Forelimb muscle (tissue), 1 donor: ENCODE measurements at regions not wholly inside any gene's neighbourhood (a gene's known extent, or its start where the extent isn't known, plus 50 kb on each side); places are given as distances from the start of the nearest gene placed in this dataset.
"Not testable (repeated sequence)": the region's sequence is repeated elsewhere in the genome, so short reads cannot be mapped to it uniquely, and the experiment has no call there.

Experiments
- DNase-seq: peaks from one replicate; pipeline ENCODE4 v3.0.0-alpha.2; 2013; ENCODE audit warnings: low read depth

GRCh38 chr14:52202151-52202550, 65.3 kb upstream of the PTGDR start:
- DNase-seq, result no peak

GRCh38 chr14:52190337-52190931, 77.1 kb upstream of the PTGDR start:
- no peak for DNase-seq

DNA sequence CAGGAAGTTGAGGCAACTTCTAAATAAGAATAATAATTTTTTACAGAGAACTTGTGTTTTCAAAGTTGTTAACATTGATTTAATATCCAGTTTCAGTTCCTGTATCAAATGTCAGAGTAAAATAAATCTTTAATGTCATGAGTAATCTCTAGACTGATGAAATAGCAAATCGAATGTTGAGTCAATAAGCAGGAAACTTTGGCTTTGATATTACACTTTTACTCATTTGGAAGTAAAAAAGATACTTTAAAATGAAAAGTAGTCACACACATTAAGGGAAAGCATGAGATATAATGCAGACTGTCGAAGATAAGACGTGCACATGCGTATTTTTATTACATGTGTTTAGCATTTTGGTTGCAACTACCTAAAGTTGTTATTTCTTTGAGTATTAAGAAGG, 78.2 kb upstream of the PTGDR start:
- no peak for DNase-seq

DNA sequence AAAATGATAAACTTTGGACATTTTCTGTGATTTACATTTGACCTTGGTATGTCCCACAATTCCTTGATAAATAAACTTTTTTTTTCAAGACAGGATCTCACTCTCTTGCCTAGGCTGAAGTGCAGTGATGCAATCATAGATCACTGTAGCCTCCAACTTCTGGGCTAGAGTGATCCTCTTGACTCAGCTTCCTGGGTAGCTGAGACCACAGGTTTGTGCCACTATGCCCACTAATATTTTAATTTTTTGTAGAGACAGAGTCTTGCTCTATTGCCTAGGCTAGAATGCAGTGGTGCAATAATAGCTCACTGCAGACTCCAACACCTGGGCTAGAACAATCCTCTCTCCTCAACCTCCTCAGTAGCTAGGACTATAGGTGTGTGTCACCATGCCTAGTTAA, 79.1 kb upstream of the PTGDR start:
- DNase-seq, result no peak

GRCh38 chr14:52185178-52185577, 82.3 kb upstream of the PTGDR start:
- no peak for DNase-seq

- DNase-seq, result no peak
Measured at GRCh38 chr14:52182853-52183252, 84.6 kb upstream of the PTGDR start.

- no peak for DNase-seq
Measured at GRCh38 chr14:52179141-52179790, 88.2 kb upstream of the PTGDR start.

DNA sequence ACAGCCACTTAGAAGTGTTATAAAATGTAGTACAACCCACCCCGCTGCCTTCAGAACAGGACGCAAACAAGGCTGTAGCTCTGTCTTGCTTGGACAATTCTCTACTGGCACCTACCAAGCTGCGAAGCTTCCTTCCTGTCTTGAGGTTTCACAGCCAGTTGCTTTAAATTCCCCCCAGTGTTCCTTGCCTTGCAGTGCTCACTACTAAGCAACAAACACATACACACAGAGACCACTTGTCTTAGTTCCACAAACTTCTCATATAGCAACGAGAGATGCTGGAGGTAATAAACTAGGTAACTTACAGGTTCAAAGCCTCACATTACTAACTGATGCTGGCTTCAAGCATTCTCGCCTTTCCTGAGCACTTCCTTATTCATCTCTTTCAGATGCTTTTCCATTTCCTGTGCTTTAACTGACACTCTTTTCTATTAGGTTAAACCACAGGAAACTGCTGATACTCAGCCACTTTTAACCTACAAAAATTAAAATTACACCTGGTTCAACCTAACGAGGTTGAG, 91.5 kb upstream of the PTGDR start:
- no peak for DNase-seq

DNA sequence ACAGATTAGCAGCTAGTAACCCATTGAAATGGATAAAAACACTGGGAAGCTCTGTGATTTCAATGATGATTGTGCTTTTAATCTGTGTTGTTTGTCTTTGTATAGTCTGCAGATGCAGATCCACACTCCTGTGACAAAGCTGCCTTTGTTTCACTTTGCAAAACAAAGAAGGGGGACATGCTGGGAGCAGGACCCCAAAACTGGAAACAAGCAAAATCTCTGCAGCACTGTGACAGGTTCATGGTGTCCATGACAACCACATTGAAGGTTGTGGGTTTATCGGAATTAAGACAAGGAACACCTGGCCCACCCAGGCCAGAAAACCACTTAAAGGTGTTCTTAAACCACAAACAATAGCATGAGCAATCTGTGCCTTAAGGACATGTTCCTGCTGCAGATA, 95.6 kb upstream of the PTGDR start:
- DNase-seq, result not testable (repeated sequence)

DNA sequence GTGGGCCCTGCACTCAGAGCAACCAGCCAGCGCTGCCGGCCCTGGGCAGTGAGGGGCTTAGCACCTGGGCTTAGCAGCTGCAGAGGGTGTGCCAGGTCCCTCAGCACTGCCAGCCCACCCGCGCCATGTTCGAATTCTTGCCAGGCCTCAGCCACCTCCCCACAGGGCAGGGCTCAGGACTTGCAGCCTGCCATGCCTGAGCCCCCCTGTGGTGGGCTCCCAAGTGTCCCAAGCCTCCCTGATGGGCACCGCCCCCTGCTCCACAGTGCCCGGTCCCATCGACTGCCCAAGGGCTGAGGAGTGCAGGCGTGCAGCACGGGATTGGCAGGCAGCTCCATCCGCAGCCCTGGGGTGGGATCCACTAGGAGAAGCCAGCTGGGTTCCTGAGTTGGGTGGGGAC, 98.0 kb upstream of the NID2 start:
- DNase-seq, result no peak

- DNase-seq, result no peak
Measured at GRCh38 chr14:52155651-52156213, 86.9 kb upstream of the NID2 start.

DNA sequence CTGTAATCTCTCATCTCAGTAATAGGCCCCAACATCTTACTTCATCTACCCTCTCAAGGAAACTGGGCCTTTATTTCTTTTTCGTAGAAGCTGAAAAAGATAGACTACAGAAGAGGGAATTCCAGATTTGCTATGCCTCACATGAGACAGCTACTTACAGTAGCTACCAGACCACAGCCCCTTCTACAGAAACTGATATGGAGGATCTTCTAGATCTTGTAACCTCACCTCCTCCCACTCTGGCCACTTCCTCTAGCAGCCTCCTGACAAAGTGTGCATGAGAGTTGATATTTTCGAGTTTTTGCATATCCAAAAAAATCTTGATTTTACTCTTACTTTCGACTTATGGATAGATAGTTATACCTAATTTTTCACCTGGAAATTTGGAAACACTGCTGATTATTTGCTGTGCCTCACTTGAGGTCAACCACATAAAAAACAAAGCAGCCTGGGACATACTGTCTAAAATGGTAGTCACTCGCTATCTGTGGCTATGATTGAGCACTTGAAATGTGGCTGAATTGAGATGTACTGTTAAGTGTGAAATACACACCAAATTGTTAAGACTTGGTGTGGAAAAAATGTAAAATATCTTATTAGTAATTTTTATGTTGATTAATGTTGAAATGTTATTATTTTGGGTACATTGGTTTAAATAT, 86.3 kb upstream of the NID2 start:
- no peak for DNase-seq

DNA sequence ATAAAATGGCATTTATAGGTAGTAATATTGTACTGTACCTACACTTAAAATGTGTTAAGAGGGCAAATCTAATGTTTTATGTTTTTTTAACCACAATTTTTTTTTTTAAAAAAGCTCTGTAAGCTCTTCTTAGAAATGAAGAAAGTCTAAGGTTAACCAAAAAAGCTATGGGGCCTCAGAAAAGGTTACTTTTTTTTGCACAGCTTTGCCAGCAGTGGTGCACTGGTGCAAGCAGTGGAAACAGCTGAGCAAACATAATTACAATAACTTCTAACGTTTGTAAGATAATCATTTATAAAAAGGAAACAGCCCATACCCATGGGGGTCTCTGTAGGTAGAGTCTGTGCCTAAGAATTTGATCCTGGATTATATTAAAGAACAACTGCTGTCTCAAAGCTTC, 85.1 kb upstream of the NID2 start:
- DNase-seq, result no peak

- DNase-seq, result no peak
Measured at GRCh38 chr14:52150162-52150561, 81.3 kb upstream of the NID2 start.

- DNase-seq, result no peak
Measured at GRCh38 chr14:52148371-52148770, 79.5 kb upstream of the NID2 start.

DNA sequence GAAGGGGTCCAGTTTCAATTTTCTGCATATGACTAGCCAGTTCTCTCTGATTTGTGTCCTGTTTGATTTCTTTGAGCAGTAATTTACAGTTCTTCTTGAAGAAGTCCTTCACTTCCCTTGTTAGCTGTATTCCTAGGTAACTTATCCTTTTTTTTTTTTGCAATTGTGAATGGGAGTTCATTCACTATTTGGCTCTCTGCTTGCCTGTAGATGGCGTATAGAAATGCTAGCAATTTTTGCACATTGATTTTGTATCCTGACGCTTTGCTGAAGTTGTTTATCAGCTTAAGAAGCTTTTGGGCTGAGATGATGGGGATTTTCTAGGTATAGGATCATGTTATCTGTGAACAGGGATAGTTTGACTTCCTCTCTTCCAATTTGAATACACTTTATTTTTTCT, 77.6 kb upstream of the NID2 start:
- DNase-seq, result no peak

GRCh38 chr14:52144099-52144498, 75.2 kb upstream of the NID2 start:
- not testable (repeated sequence) for DNase-seq

- no peak for DNase-seq
Measured at GRCh38 chr14:52142504-52142903, 73.6 kb upstream of the NID2 start.

DNA sequence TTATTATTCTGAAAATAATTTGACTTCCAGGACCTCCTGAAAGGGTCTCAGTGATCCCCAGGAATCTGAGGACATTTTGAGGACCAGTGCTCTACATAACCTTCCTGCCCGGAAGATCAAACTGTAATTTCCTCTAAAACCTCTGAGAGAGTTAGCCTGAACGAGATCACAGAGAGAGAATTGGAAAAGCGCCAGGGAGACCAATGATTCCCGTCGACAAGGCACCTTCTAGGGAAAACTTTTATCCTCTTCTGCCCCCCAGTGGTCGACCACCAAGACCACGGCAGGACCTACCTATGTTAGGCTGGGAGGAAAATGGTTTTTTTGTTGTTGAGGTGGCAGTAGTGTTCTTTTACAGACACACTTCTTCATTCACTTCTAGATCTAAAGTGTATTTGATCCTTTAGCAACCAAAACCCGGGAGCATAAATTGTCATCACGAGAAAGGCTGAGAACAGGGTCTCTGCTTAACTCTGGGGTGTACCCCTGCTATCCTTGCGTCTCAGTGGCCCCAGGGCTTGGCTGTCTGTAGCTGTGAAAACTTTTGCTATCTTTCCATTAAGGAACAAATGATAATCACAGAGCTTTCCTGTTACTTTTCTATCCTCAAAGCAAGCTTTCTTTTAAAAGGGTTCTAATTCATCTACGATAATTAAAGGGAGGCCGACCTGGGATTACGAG, 62.9 kb upstream of the NID2 start:
- peak; percentile 84 for DNase-seq

DNA sequence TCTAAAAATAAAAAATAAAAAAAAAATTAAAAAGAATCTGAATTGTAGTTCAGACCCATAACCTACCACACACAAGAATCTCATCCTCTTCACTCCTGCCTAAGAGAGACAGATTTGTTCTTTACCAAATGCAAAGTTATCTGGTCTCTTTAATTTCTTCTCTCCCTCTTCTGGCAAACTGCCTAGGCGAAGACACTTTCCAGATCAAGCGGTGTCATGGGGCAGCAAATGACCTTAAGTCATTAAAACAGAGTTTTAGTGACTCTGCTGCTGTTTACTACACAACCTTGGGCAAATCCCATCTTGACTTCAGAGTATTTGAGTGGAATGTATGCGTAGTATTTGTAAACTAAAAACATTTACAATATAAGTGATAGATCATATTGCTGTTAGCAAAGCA, 60.9 kb upstream of the NID2 start:
- DNase-seq, result no peak

DNA sequence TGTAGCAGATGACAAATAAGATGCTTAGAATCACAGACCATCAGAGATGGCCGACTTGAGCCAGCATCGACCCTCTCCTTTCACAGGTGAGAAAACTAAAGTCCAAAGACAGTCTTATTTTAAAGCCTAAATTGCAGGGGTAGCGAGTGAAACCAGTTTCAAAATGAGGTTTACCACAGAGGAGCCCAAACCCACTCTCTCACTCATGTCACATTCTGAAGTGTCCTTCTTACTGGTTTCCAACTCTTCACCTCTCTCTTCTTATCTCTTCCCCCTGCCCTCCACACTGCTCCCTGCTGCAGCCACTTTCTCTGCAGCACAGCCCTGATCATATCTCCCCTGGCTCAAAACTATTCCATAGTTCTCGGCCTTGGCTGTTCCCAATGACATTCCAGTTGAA, 57.0 kb upstream of the NID2 start:
- no peak for DNase-seq
